Thymus (tissue), 11 donors: ENCODE measurements at regions not wholly inside any gene's neighbourhood (a gene's known extent, or its start where the extent isn't known, plus 50 kb on each side); places are given as distances from the start of the nearest gene placed in this dataset.

Source experiments
- DNase-seq, 9 donors: peaks; one replicate each; pipeline ENCODE4 v3.0.0-alpha.2; 2013; ENCODE audit warnings: low spot score in 9 of 9, low read depth in 6 of 9, missing footprints in 1 of 9
- H3K27ac ChIP-seq, 2 donors: one replicate each; pipeline ENCODE4 v1.5.1; 2013; ENCODE audit warnings: control low read depth in 1 of 2, low read depth in 1 of 2, low read length in 1 of 2, mild to moderate bottlenecking in 1 of 2, moderate library complexity in 1 of 2
- H3K27me3 ChIP-seq, 2 donors: one replicate each; pipeline ENCODE4 v1.5.1; 2013; ENCODE audit warnings: low read length in 1 of 2; ENCODE audit not compliant: control insufficient read depth in 2 of 2, insufficient read depth in 1 of 2
- H3K36me3 ChIP-seq, 2 donors: one replicate each; pipeline ENCODE4 v1.5.1; 2013; ENCODE audit warnings: low read length in 1 of 2, mild to moderate bottlenecking in 1 of 2, moderate library complexity in 1 of 2; ENCODE audit not compliant: control insufficient read depth in 2 of 2, insufficient read depth in 2 of 2
- H3K4me1 ChIP-seq, 2 donors: one replicate each; pipeline ENCODE4 v1.5.1; 2013; ENCODE audit warnings: low read length in 2 of 2; ENCODE audit not compliant: control insufficient read depth in 2 of 2, insufficient read depth in 2 of 2
- H3K4me3 ChIP-seq, 2 donors: one replicate each; pipeline ENCODE4 v1.5.1; 2013; ENCODE audit warnings: low read length in 2 of 2, control low read depth in 1 of 2, mild to moderate bottlenecking in 1 of 2
- H3K9me3 ChIP-seq, 2 donors: one replicate each; pipeline ENCODE4 v1.5.1; 2013; ENCODE audit warnings: low read length in 1 of 2, mild to moderate bottlenecking in 1 of 2; ENCODE audit not compliant: control insufficient read depth in 2 of 2, insufficient read depth in 1 of 2
- WGBS: extraction: QIAGEN DNeasy Blood & Tissue Kit; methylation state at CpG from one replicate; pipeline ENCODE4 v1.1.7; 2013; 5-methylcytosine and 5-hydroxymethylcytosine counted together
- donor health status: healthy.

DNA sequence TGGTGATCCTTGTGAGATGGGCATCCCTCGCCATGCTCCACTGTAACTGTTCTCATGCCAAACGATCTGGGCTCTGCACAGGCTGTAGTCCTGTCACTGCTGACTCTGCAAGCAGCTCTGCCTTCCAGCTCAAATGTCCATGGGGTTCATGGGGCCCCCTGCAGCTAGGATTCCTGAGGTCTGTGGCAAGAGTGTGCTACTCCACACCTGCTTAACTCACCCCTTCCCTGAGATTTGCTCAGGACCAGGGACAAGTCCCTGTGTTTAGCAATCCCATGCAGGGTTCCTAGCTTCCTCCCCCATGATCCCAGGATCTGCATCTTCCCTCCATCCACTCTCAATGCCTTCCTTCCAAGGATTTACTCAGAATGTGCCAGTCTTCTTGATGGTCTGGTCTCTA, 241.0 kb downstream of the ASCL1 start:
- DNase-seq: no peak
- 71% methylated on average over 2 of the region's 2 CpGs for WGBS
- Histone ChIP-seq H3K27me3 (no peaks in the 10 kb centered on the region), H3K27ac (no peak overlapping the region), H3K9me3 (peaks cover 0 to 11% of the 10 kb centered on the region in 2 donors), H3K4me1 (no peaks in the 10 kb centered on the region), H3K36me3 (no peaks in the 10 kb centered on the region), H3K4me3 (no peak overlapping the region)

- H3K9me3 ChIP-seq: no peaks in the 10 kb centered on the region
- H3K36me3 ChIP-seq: no peaks in the 10 kb centered on the region
- H3K4me1 ChIP-seq: no peaks in the 10 kb centered on the region
- no peaks in the 10 kb centered on the region for H3K27me3 ChIP-seq
- no peak for DNase-seq
- H3K4me3 ChIP-seq: no peak overlapping the region
- no peak overlapping the region for H3K27ac ChIP-seq
- 78% methylated on average over 3 of the region's 3 CpGs for WGBS
These were observed 248.4 kb downstream of the ASCL1 start for GRCh38 chr12:103205906-103206305.

- H3K9me3 ChIP-seq: no peaks in the 10 kb centered on the region
- H3K36me3 ChIP-seq: no peaks in the 10 kb centered on the region
- H3K27me3 ChIP-seq: no peaks in the 10 kb centered on the region
- no peak overlapping the region for H3K4me3 ChIP-seq
- H3K27ac ChIP-seq: no peak overlapping the region
- no peaks in the 10 kb centered on the region for H3K4me1 ChIP-seq
- no peak for DNase-seq
- WGBS: 40% methylated on average over 6 of the region's 6 CpGs
These were observed 250.5 kb downstream of the ASCL1 start for GRCh38 chr12:103207936-103208335.

DNA sequence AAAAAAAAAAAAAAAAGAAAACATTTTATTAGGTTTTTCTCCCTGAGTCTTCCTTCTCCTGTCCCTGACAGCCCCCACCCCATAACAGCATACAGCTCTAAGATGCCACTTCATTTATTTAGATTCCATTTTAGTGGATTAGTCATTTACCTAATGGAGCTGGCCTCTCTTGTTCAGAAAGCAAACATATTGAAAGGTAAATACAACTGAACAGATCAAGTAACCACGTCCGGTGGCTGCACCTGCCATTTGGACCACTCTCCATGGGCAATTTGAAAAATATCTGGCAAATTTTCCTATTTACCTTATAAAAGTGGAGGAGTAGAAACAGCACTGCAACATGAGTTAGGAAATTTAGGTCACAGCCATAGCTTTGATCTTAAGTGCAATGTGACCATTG, 254.6 kb downstream of the C12orf42 start:
- no peak overlapping the region for H3K4me3 ChIP-seq
- no peak for DNase-seq
- WGBS: 91% methylated on average over 2 of the region's 2 CpGs
- H3K9me3 ChIP-seq: no peaks in the 10 kb centered on the region
- no peaks in the 10 kb centered on the region for H3K36me3 ChIP-seq
- H3K27ac ChIP-seq: no peak overlapping the region
- no peaks in the 10 kb centered on the region for H3K27me3 ChIP-seq
- no peaks in the 10 kb centered on the region for H3K4me1 ChIP-seq

DNA sequence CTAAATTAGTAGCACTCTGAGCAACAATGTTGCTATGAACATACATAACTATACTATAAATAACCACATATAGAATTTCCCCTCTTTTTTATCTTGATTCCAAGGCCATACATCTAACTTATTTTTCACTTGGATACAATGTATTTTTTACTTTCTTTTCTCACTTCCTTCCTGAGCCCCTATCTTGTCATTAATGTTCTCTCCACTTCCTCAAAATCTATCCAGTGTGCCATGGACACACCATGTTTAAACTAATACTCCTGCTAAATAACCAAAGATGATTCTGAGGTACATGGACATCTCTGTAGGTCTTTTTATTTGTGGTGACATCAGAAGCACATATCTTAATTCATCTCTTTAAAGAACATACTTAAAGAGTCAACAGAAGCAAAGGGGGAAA, 251.2 kb downstream of the C12orf42 start:
- DNase-seq: no peak
- no peaks in the 10 kb centered on the region for H3K4me1 ChIP-seq
- H3K27me3 ChIP-seq: no peaks in the 10 kb centered on the region
- H3K27ac ChIP-seq: no peak overlapping the region
- no peaks in the 10 kb centered on the region for H3K36me3 ChIP-seq
- H3K4me3 ChIP-seq: no peak overlapping the region
- no peaks in the 10 kb centered on the region for H3K9me3 ChIP-seq

- Histone ChIP-seq H3K4me3 (no peak overlapping the region), H3K4me1 (no peaks in the 10 kb centered on the region), H3K27ac (no peak overlapping the region), H3K36me3 (no peaks in the 10 kb centered on the region), H3K9me3 (no peaks in the 10 kb centered on the region), H3K27me3 (no peaks in the 10 kb centered on the region)
- no peak for DNase-seq
These were observed 248.2 kb downstream of the C12orf42 start for GRCh38 chr12:103247531-103247930.

DNA sequence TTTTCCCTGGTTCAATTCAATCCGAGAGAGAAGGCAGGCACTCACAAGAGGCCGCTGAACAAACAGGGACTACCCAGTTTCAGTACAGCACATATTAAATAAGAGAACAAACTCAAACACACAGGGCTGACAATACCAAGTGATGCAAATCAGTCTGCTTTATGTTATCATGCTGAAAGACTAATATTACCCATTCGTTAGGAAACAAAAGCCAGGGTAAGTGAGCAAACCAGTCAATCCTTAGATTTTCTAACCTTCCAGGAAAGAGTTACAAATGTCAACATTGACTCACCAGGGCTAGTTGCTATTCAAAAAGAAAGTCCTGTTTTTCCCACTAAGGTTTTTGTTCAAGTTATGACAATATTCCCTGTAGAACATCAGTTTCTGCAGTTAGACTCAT, 246.2 kb downstream of the C12orf42 start:
- H3K9me3 ChIP-seq: no peaks in the 10 kb centered on the region
- no peaks in the 10 kb centered on the region for H3K36me3 ChIP-seq
- H3K4me3 ChIP-seq: no peak overlapping the region
- no peak for DNase-seq
- no peaks in the 10 kb centered on the region for H3K27me3 ChIP-seq
- H3K27ac ChIP-seq: no peak overlapping the region
- H3K4me1 ChIP-seq: no peaks in the 10 kb centered on the region
- WGBS: 92% methylated on average over 3 of the region's 3 CpGs

DNA sequence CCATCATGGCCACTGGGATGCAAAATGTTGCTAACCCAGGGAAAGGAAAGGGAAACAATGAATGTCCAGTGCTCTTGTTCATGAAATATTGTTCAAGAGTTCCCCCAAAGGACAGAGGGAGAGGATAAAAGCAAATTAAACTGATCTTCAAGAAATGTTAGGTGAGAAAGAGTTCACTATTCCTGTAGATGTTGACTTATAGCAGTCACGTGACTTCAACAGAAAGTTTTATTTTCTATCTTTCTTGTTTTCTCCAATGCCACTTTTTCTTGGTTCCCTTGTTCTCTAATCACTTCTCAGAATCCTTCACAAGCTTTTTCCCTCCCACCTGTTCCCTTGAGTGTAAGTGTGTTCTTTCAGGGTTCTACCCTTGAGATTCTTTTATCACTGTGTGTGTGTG, 245.3 kb downstream of the C12orf42 start:
- Histone ChIP-seq H3K4me1 (no peaks in the 10 kb centered on the region), H3K27ac (no peak overlapping the region), H3K27me3 (no peaks in the 10 kb centered on the region), H3K36me3 (no peaks in the 10 kb centered on the region), H3K9me3 (no peaks in the 10 kb centered on the region), H3K4me3 (no peak overlapping the region)
- no peak for DNase-seq
- 94% methylated on average over 1 of the region's 1 CpG for WGBS
